HL-60 (cell line): ENCODE measurements at regions not wholly inside any gene's neighbourhood (a gene's known extent, or its start where the extent isn't known, plus 50 kb on each side); places are given as distances from the start of the nearest gene placed in this dataset.

Experiments used
- DNase-seq, 2 experiments: peaks; one replicate each; pipeline ENCODE4 v3.0.0-alpha.2; 2010 to 2020; ENCODE audit warnings: low read depth in 1 of 2, low spot score in 1 of 2
- H3K27ac ChIP-seq: fragments of 250-450 bp; sonication (Bioruptor Pico); replicated peaks from 2 replicates; pipeline ENCODE4 v1.5.1; 2020; ENCODE audit warnings: mild to moderate bottlenecking, moderate library complexity
- H3K27me3 ChIP-seq: fragments of 250-450 bp; sonication (Bioruptor Pico); 2 replicates; pipeline ENCODE4 v1.5.1; 2021; ENCODE audit warnings: mild to moderate bottlenecking, moderate library complexity; ENCODE audit not compliant: insufficient read depth, poor library complexity, severe bottlenecking
- H3K4me3 ChIP-seq: replicated peaks from 2 replicates; pipeline ENCODE4 v1.5.1; 2011; ENCODE audit warnings: mild to moderate bottlenecking, control low read depth, low read length; ENCODE audit not compliant: insufficient read depth
- GABPA ChIP-seq: IDR thresholded peaks from 2 replicates; pipeline ENCODE4 v1.6.1; 2012; ENCODE audit warnings: low read depth
- POLR2AphosphoS5 ChIP-seq: IDR thresholded peaks from 2 replicates; pipeline ENCODE4 v1.6.1; 2012; ENCODE audit warnings: low read depth
- SPI1 ChIP-seq: IDR thresholded peaks from 2 replicates; pipeline ENCODE4 v1.6.1; 2012; ENCODE audit warnings: low read depth, mild to moderate bottlenecking, borderline replicate concordance
- TF ChIP-seq, protein P1 (sequence below): IDR thresholded peaks from one replicate; pipeline ENCODE4 v1.5.1; 2011; ENCODE audit warnings: low read length, control low read depth, inconsistent platforms; ENCODE audit not compliant: insufficient read depth
- TF ChIP-seq, protein P2 (sequence below): IDR thresholded peaks from 2 replicates; pipeline ENCODE4 v1.6.1; 2012; ENCODE audit warnings: low read depth; ENCODE audit not compliant: insufficient replicate concordance

DNA sequence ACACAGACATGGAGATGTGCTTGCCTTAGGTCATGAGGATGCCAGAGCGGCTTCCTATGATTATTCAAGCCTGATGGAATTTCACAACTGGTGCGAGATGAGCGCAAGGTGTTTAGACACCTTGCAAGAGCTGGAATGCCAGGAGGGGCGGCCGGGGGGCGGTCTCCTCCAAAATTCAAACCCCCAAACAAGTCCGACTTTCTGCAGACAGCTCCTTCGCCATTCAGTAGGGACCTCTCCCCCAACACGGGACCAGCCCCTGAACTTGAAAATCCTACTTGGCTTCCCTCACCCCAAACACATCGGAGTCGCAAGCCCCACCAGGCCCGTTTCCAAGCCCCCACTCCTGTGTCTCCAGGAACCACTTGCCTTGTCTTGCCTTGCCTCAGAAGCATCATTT, 64.8 kb upstream of the ID2 start:
- Histone ChIP-seq H3K27ac (no peak overlapping the region), H3K4me3 (no peak overlapping the region), H3K27me3 (no peaks in the 10 kb centered on the region)
- DNase-seq = no peak
- no peak for TF ChIP-seq SPI1
- TF ChIP-seq, protein P1, sequence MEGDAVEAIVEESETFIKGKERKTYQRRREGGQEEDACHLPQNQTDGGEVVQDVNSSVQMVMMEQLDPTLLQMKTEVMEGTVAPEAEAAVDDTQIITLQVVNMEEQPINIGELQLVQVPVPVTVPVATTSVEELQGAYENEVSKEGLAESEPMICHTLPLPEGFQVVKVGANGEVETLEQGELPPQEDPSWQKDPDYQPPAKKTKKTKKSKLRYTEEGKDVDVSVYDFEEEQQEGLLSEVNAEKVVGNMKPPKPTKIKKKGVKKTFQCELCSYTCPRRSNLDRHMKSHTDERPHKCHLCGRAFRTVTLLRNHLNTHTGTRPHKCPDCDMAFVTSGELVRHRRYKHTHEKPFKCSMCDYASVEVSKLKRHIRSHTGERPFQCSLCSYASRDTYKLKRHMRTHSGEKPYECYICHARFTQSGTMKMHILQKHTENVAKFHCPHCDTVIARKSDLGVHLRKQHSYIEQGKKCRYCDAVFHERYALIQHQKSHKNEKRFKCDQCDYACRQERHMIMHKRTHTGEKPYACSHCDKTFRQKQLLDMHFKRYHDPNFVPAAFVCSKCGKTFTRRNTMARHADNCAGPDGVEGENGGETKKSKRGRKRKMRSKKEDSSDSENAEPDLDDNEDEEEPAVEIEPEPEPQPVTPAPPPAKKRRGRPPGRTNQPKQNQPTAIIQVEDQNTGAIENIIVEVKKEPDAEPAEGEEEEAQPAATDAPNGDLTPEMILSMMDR = no peak

DNA sequence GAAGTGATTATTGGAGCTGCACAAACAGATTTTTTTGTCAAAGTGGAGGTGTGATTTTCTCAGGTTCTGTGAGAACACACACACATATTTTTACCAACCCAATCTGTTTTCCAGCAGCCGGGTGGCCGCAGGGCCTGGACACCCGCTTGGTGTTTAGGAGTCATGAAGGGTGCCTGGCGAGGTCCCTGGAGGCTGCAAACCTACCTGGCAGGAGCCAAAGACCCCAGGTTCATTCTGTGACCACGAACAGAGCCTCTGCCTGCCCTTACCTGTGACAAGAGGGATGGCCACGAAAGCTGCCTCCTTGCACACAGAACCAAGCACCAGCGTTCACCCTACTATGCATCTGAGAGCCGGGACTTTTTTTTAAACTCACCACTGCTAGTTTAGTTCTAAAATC, 64.3 kb upstream of the ID2 start:
- Histone ChIP-seq H3K27ac (no peak overlapping the region), H3K4me3 (no peak overlapping the region), H3K27me3 (no peaks in the 10 kb centered on the region)
- no peak for DNase-seq
- TF ChIP-seq, protein P1 = no peak
- TF ChIP-seq SPI1 (no peak), GABPA (no peak), POLR2AphosphoS5 (no peak)
- TF ChIP-seq, protein P2, sequence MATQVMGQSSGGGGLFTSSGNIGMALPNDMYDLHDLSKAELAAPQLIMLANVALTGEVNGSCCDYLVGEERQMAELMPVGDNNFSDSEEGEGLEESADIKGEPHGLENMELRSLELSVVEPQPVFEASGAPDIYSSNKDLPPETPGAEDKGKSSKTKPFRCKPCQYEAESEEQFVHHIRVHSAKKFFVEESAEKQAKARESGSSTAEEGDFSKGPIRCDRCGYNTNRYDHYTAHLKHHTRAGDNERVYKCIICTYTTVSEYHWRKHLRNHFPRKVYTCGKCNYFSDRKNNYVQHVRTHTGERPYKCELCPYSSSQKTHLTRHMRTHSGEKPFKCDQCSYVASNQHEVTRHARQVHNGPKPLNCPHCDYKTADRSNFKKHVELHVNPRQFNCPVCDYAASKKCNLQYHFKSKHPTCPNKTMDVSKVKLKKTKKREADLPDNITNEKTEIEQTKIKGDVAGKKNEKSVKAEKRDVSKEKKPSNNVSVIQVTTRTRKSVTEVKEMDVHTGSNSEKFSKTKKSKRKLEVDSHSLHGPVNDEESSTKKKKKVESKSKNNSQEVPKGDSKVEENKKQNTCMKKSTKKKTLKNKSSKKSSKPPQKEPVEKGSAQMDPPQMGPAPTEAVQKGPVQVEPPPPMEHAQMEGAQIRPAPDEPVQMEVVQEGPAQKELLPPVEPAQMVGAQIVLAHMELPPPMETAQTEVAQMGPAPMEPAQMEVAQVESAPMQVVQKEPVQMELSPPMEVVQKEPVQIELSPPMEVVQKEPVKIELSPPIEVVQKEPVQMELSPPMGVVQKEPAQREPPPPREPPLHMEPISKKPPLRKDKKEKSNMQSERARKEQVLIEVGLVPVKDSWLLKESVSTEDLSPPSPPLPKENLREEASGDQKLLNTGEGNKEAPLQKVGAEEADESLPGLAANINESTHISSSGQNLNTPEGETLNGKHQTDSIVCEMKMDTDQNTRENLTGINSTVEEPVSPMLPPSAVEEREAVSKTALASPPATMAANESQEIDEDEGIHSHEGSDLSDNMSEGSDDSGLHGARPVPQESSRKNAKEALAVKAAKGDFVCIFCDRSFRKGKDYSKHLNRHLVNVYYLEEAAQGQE = no peak

DNA sequence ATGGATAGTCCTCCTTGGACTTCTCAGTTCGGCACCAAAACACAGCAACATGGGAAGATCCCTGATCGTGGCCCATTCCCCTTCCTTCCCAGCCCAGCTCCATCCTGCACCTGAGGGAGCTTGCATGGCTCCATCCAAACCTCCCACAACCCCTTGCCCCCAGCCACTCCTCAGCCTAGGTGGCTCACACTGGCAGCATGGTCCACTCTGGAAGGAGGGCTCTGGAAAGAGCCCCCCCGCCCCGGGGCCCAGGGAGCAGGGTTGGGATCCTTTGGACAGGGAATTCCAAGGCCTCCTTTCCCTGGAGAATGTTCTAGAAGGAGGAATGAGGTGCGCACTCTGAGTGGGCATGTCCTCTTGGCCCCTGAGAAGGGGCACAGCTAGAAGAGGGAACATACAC, 62.8 kb upstream of the ID2 start:
- TF ChIP-seq, protein P2 = no peak
- TF ChIP-seq POLR2AphosphoS5 (no peak), GABPA (no peak), SPI1 (no peak)
- TF ChIP-seq, protein P1 = no peak
- Histone ChIP-seq H3K27ac (no peak overlapping the region), H3K27me3 (no peaks in the 10 kb centered on the region)

DNA sequence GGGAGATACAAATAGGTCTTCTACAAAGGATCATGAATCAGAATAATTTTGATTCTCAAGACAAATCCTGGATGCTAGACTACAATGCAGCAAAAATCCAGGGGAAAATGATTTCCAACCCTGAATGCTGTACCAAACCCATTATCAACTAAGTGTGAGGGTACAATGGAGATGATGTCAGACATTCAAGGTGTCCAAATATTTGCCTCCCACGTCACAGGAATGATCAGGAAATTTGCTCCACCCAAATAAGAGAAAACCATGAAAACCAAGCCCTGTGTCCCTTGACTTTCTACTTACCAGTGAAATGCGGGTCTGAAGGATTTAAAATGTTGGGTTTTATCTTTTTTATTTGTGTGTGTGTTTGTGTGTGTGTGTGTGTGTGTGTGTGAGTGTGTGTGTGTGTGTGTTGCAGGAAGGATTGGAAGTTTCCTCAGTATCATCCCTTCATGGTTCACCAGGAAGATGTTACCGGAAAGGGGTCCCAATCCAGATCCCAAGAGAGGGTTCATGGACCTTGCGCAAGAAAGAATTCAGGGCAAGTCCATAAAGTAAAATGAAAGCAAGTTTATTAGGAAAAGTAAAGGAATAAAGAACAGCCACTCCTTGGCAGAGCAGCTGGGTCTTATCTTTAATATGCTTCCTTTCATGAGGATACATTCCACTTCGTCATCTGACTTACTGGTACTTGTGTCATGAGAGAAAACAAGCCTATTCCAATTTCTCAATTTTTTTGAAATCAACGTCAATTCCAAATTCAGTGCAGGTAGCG, 61.1 kb upstream of the ID2 start:
- no peak for DNase-seq
- no peaks in the 10 kb centered on the region for H3K27me3 ChIP-seq
- TF ChIP-seq, protein P1 = no peak
- TF ChIP-seq SPI1 (no peak), GABPA (no peak), POLR2AphosphoS5 (no peak)
- TF ChIP-seq, protein P2 = no peak

More for the DNA sequence above, 62.8 kb upstream of the ID2 start:
- no peak for DNase-seq
- H3K4me3 ChIP-seq = no peak overlapping the region

More for the DNA sequence above, 61.1 kb upstream of the ID2 start:
- no peak overlapping the region for H3K4me3 ChIP-seq
- no peak overlapping the region for H3K27ac ChIP-seq
